PFSK-1 (cell line): ENCODE measurements at regions not wholly inside any gene's neighbourhood (a gene's known extent, or its start where the extent isn't known, plus 50 kb on each side); places are given as distances from the start of the nearest gene placed in this dataset.

Experiments
- FOXP2 ChIP-seq: optimal IDR thresholded peaks from 2 replicates; pipeline ENCODE3; 2011; ENCODE audit warnings: borderline replicate concordance, control low read depth, inconsistent platforms; ENCODE audit not compliant: insufficient read depth; ENCODE audit errors: extremely low read length, extremely low read depth
- POLR2AphosphoS5 ChIP-seq: IDR thresholded peaks from 2 replicates; pipeline ENCODE4 v1.6.1; 2012; ENCODE audit warnings: low read depth, mild to moderate bottlenecking, control low read depth, low read length, moderate library complexity
- REST ChIP-seq, 2 experiments: IDR thresholded peaks; 2 replicates each; pipeline versions ENCODE4 v1.6.1 to v1.8.0; 2011 to 2012; ENCODE audit warnings: low read depth in 2 of 2, low read length in 2 of 2, control low read depth in 1 of 2, inconsistent platforms in 1 of 2, mild to moderate bottlenecking in 1 of 2, moderate library complexity in 1 of 2; ENCODE audit not compliant: insufficient read depth in 1 of 2
- SIN3A ChIP-seq: IDR thresholded peaks from 2 replicates; pipeline ENCODE4 v1.6.1; 2012; ENCODE audit warnings: mild to moderate bottlenecking, low read length, moderate library complexity, borderline replicate concordance; ENCODE audit not compliant: insufficient read depth
- TAF1 ChIP-seq: IDR thresholded peaks from 2 replicates; pipeline ENCODE4 v1.6.1; 2012; ENCODE audit warnings: low read length, control low read depth, borderline replicate concordance; ENCODE audit not compliant: insufficient read depth

GRCh38 chr19:28920269-28921066 is 292.5 kb downstream of the UQCRFS1 start:
- no peak for TF ChIP-seq SIN3A
- TF ChIP-seq REST (IDR thresholded peaks at IDR 0.05; ENCODE audit: insufficient read depth in 1 of 2, low read depth in 2 of 2, low read length in 2 of 2) = no peak
- no peak for TF ChIP-seq TAF1

GRCh38 chr19:28917621-28918020 is 295.3 kb downstream of the UQCRFS1 start:
- TF ChIP-seq TAF1 = no peak
- TF ChIP-seq SIN3A = no peak
- no peak for TF ChIP-seq FOXP2
- TF ChIP-seq POLR2AphosphoS5 = no peak
- TF ChIP-seq REST (IDR thresholded peaks at IDR 0.05; ENCODE audit: insufficient read depth in 1 of 2, low read depth in 2 of 2, low read length in 2 of 2) = no peak

- TF ChIP-seq TAF1 = no peak
- no peak for TF ChIP-seq FOXP2
Measured at GRCh38 chr19:28915737-28916460, 297.1 kb downstream of the UQCRFS1 start.

GRCh38 chr19:28915202-28915601 is 297.7 kb downstream of the UQCRFS1 start:
- no peak for TF ChIP-seq REST (IDR thresholded peaks at IDR 0.05; ENCODE audit: insufficient read depth in 1 of 2, low read depth in 2 of 2, low read length in 2 of 2)
- no peak for TF ChIP-seq POLR2AphosphoS5
- no peak for TF ChIP-seq FOXP2
- no peak for TF ChIP-seq SIN3A
- TF ChIP-seq TAF1 = no peak

GRCh38 chr19:28914173-28914572 is 298.8 kb downstream of the UQCRFS1 start:
- TF ChIP-seq SIN3A (no peak), TAF1 (no peak), REST (IDR thresholded peaks at IDR 0.05; ENCODE audit: insufficient read depth in 1 of 2, low read depth in 2 of 2, low read length in 2 of 2) (no peak), POLR2AphosphoS5 (no peak), FOXP2 (no peak)
